ENCODE measurements at regions not wholly inside any gene's neighbourhood (a gene's known extent, or its start where the extent isn't known, plus 50 kb on each side); places are given as distances from the start of the nearest gene placed in this dataset.

- Histone ChIP-seq H3K4me3 (ENCODE audit: low read length) (no peak overlapping the region), H3K27ac (ENCODE audit: low read depth, low read length) (no peak overlapping the region), H3F3A (ENCODE audit: control insufficient read depth, insufficient read depth) (no peaks in the 10 kb centered on the region), H3K79me2 (ENCODE audit: control insufficient read depth, low read length) (no peaks in the 10 kb centered on the region), H3K4me1 (ENCODE audit: control insufficient read depth, low read length) (no peaks in the 10 kb centered on the region), H3K4me2 (ENCODE audit: low read length) (no peak overlapping the region), H3K9me2 (replicated peaks; ENCODE audit: control insufficient read depth, low read length) (no peaks in the 10 kb centered on the region), H3K27me3 (ENCODE audit: control insufficient read depth, low read length) (no peaks in the 10 kb centered on the region), H3K9me3 (ENCODE audit: control insufficient read depth, insufficient read depth, low read length) (no peaks in the 10 kb centered on the region), H4K20me1 (ENCODE audit: control insufficient read depth, insufficient read depth, low read depth, low read length) (no peaks in the 10 kb centered on the region), H3K36me3 (ENCODE audit: control insufficient read depth, low read length) (no peaks in the 10 kb centered on the region)
- TF ChIP-seq EZH2phosphoT487 (IDR thresholded peaks at IDR 0.05; ENCODE audit: borderline replicate concordance, low read length) (no peak), CTCF (IDR thresholded peaks at IDR 0.05; ENCODE audit: low read depth, low read length, poor library complexity, severe bottlenecking) (no peak)
Measured at GRCh38 chr6:167467793-167468431, 143.0 kb downstream of the TTLL2 start.

- TF ChIP-seq CTCF (IDR thresholded peaks at IDR 0.05; ENCODE audit: low read depth, low read length, poor library complexity, severe bottlenecking) (no peak), EZH2phosphoT487 (IDR thresholded peaks at IDR 0.05; ENCODE audit: borderline replicate concordance, low read length) (no peak)
- Histone ChIP-seq H3K27me3 (ENCODE audit: control insufficient read depth, low read length) (no peaks in the 10 kb centered on the region), H3K36me3 (ENCODE audit: control insufficient read depth, low read length) (no peaks in the 10 kb centered on the region), H3K79me2 (ENCODE audit: control insufficient read depth, low read length) (no peaks in the 10 kb centered on the region), H3F3A (ENCODE audit: control insufficient read depth, insufficient read depth) (no peaks in the 10 kb centered on the region), H3K27ac (ENCODE audit: low read depth, low read length) (no peak overlapping the region), H4K20me1 (ENCODE audit: control insufficient read depth, insufficient read depth, low read depth, low read length) (no peaks in the 10 kb centered on the region), H3K4me3 (ENCODE audit: low read length) (no peak overlapping the region), H3K9me3 (ENCODE audit: control insufficient read depth, insufficient read depth, low read length) (no peaks in the 10 kb centered on the region), H3K4me2 (ENCODE audit: low read length) (no peak overlapping the region), H3K9me2 (replicated peaks; ENCODE audit: control insufficient read depth, low read length) (no peaks in the 10 kb centered on the region), H3K4me1 (ENCODE audit: control insufficient read depth, low read length) (no peaks in the 10 kb centered on the region)
Measured at GRCh38 chr6:167469101-167469500, 144.2 kb downstream of the TTLL2 start.

GRCh38 chr6:167469672-167470071 is 144.8 kb downstream of the TTLL2 start:
- H3K4me3 ChIP-seq (ENCODE audit: low read length), result no peak overlapping the region
- H3F3A ChIP-seq (ENCODE audit: control insufficient read depth, insufficient read depth), result no peaks in the 10 kb centered on the region
- H3K36me3 ChIP-seq (ENCODE audit: control insufficient read depth, low read length), result no peaks in the 10 kb centered on the region
- H3K27ac ChIP-seq (ENCODE audit: low read depth, low read length), result no peak overlapping the region
- no peaks in the 10 kb centered on the region for H3K79me2 ChIP-seq (ENCODE audit: control insufficient read depth, low read length)
- no peaks in the 10 kb centered on the region for H3K9me2 ChIP-seq (replicated peaks; ENCODE audit: control insufficient read depth, low read length)
- no peaks in the 10 kb centered on the region for H3K4me1 ChIP-seq (ENCODE audit: control insufficient read depth, low read length)
- TF ChIP-seq CTCF (IDR thresholded peaks at IDR 0.05; ENCODE audit: low read depth, low read length, poor library complexity, severe bottlenecking), result no peak
- no peak for TF ChIP-seq EZH2phosphoT487 (IDR thresholded peaks at IDR 0.05; ENCODE audit: borderline replicate concordance, low read length)
- H3K27me3 ChIP-seq (ENCODE audit: control insufficient read depth, low read length), result no peaks in the 10 kb centered on the region
- no peaks in the 10 kb centered on the region for H4K20me1 ChIP-seq (ENCODE audit: control insufficient read depth, insufficient read depth, low read depth, low read length)
- no peaks in the 10 kb centered on the region for H3K9me3 ChIP-seq (ENCODE audit: control insufficient read depth, insufficient read depth, low read length)
- H3K4me2 ChIP-seq (ENCODE audit: low read length), result no peak overlapping the region

All from DOHH2 (cell line).